GM12891 (cell line): ENCODE measurements at regions not wholly inside any gene's neighbourhood (a gene's known extent, or its start where the extent isn't known, plus 50 kb on each side); places are given as distances from the start of the nearest gene placed in this dataset.

Experiments used
- POLR2A ChIP-seq: IDR thresholded peaks from 2 replicates; pipeline ENCODE4 v1.6.1; 2011; ENCODE audit warnings: low read depth, low read length, control low read depth
- POLR2AphosphoS5 ChIP-seq: IDR thresholded peaks from 2 replicates; pipeline ENCODE4 v1.6.1; 2011; ENCODE audit warnings: low read depth, low read length, control low read depth
- SPI1 ChIP-seq: IDR thresholded peaks from 2 replicates; pipeline ENCODE4 v1.6.1; 2011; ENCODE audit warnings: low read depth, low read length, control low read depth

DNA sequence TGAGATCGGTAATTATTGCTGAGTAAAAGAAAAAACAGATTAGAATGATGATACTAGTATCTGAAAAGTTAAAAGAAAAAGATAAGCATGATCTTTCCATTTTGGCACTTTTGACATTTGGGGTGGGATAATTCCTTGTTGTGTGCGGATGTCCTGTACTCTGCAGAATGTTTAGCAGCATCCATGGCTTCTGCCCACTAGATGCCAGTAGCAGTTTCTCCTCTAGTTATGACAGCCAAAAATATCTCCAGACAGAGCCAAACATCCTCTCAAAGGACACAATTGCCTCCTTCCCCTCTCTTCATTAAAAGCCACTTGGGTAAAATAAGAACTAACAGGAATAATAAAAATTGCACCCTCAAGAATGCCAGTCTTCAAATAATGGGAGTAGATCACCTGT, 468.8 kb upstream of the GRM7 start:
- TF ChIP-seq SPI1: no peak
- TF ChIP-seq POLR2A: no peak
- TF ChIP-seq POLR2AphosphoS5: no peak
